Retinal pigment epithelial cell (primary cell): ENCODE measurements at regions not wholly inside any gene's neighbourhood (a gene's known extent, or its start where the extent isn't known, plus 50 kb on each side); places are given as distances from the start of the nearest gene placed in this dataset.

Experiments used
- DNase-seq: peaks from one replicate; pipeline ENCODE4 v3.0.0-alpha.2; 2010; ENCODE audit warnings: low read depth
- H3K4me3 ChIP-seq: 2 replicates; pipeline ENCODE4 v1.5.1; 2011; ENCODE audit warnings: mild to moderate bottlenecking, low read length, control low read depth, moderate library complexity
- TF ChIP-seq, protein P1 (sequence below): conservative IDR thresholded peaks from 2 replicates; pipeline ENCODE4 v1.5.1; 2011; ENCODE audit warnings: low read depth, low read length, control low read depth, inconsistent platforms

DNA sequence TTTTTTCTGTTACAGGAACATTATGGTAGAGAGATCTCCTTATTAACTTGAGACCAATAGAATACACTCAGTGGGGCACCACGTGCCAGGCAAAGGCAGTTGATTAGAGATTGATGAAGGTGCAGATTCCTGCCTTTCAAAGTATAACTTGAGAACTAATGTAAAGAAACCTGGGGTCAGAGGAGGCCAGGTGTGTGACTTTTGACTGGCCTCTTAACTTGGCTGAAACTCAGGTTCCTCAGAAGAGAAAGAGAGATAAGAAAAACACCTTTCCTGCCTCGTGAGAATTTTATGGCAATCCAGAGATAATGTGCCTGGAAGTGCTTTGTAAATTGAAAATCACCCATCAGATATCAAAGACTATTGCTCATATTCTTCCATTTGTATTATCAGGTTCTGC lies 110.7 kb upstream of the GZMB start:
- no peak for DNase-seq
- no peak overlapping the region for H3K4me3 ChIP-seq
- TF ChIP-seq, protein P1, sequence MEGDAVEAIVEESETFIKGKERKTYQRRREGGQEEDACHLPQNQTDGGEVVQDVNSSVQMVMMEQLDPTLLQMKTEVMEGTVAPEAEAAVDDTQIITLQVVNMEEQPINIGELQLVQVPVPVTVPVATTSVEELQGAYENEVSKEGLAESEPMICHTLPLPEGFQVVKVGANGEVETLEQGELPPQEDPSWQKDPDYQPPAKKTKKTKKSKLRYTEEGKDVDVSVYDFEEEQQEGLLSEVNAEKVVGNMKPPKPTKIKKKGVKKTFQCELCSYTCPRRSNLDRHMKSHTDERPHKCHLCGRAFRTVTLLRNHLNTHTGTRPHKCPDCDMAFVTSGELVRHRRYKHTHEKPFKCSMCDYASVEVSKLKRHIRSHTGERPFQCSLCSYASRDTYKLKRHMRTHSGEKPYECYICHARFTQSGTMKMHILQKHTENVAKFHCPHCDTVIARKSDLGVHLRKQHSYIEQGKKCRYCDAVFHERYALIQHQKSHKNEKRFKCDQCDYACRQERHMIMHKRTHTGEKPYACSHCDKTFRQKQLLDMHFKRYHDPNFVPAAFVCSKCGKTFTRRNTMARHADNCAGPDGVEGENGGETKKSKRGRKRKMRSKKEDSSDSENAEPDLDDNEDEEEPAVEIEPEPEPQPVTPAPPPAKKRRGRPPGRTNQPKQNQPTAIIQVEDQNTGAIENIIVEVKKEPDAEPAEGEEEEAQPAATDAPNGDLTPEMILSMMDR = no peak

GRCh38 chr14:24741871-24742270 lies 107.9 kb upstream of the GZMB start:
- DNase-seq = no peak
- TF ChIP-seq, protein P1 = no peak
- H3K4me3 ChIP-seq = no peak overlapping the region

- TF ChIP-seq, protein P1 = no peak
- H3K4me3 ChIP-seq = no peak overlapping the region
Measured at GRCh38 chr14:24735984-24736630, 102.1 kb upstream of the GZMB start.

DNA sequence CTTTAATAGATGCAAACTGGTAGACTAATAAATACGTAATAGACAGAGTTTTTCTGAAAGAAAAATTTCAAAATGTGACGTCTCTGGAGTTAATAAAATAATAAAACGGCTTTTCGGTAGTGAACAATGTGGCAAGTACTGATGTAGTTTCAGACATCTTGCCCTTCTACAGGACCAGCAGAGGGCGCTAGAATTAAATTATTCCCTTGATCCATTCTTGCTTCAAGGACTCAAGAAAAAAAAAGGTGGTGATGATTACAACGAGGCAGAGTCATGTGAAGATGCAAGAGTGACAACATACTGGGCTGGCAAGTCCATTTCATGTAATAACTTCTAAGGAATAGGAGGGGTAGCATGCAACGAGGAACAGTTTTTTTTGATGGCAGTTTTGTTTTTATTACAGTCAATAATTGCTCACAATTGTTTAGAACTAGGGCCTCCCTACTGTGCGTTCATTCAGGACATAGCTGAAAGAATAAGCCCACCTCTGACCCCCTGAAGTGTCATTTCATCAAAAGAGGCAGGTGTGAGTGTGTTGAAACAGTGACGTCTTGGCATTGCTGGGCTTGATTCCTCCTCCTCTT lies 101.0 kb upstream of the GZMB start:
- peak; percentile 10 for DNase-seq

More at GRCh38 chr14:24735984-24736630, 102.1 kb upstream of the GZMB start:
- no peak for DNase-seq

DNA sequence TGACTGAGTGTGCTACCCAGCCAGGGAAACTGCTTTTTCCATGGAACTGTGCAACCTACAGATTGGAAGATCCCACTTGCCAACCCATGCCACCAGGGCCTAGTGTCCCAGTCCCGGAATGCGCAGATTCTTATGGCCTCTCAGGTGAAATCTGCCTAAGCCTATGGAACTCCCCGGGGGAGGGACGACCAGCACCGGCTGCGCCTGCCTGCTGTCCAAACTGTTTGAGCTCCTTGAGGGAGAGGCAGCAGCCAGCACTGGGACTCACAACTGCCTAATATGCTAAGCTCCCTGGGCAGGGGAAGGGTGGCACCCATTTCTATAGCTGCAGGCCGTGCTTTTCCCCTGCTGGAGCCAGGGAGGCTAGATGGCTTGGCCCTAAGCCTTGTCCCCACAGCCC lies 92.5 kb upstream of the GZMB start:
- H3K4me3 ChIP-seq = no peak overlapping the region
- DNase-seq = no peak
- TF ChIP-seq, protein P1 = no peak

More for the DNA sequence above, 101.0 kb upstream of the GZMB start:
- TF ChIP-seq, protein P1 = peak; percentile 62
- H3K4me3 ChIP-seq = no peak overlapping the region

DNA sequence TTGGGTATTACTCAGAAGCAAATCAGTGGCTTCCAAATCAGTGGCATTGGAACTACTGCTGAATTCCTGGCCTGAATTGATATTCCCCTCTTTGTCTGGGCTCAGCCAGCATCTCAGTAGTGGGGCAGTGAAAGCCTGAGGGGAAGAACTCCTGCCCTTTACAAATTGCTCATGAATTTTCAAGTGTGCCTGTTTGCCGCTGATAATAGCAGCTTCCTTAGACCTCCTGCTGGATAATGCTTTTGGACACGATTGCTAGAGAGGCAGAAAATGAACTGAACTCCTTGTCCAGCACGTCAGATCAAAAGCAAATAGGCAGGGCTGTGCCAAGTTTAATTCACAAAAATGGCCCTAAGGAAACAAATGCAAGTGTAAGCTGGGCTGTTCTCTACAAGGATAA lies 91.3 kb upstream of the GZMB start:
- TF ChIP-seq, protein P1 = no peak
- no peak overlapping the region for H3K4me3 ChIP-seq
- no peak for DNase-seq

DNA sequence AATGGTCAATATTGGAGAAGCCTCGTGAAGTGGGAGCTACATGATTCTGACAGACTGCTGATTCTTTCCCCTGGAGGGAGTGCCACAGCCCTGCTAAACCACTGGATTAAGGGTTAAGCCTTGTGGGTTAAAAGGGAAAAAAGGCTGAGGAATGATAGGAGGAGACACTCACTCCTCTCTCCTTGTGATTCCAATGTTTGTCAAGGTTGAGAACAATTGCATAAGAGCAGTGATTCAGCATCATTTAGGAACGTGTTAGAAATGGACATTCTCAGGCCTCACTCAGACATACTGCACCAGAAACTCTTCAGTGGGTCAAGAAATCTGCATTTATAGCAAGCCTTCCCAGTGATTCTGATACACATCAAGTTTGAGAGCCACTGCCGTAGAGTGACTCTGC lies 87.8 kb upstream of the GZMB start:
- no peak overlapping the region for H3K4me3 ChIP-seq
- no peak for DNase-seq
- TF ChIP-seq, protein P1 = no peak
